BJ (cell line): ENCODE measurements at regions not wholly inside any gene's neighbourhood (a gene's known extent, or its start where the extent isn't known, plus 50 kb on each side); places are given as distances from the start of the nearest gene placed in this dataset.

Source experiments
- CTCF ChIA-PET: fragments of 350-600 bp; formaldehyde crosslinking; extraction: SDS; loops from one replicate; lab custom pipeline; 2021; ENCODE audit warnings: antibody characterized with exemption, inconsistent platforms; lab: Yijun Ruan, JAX
- POLR2A ChIA-PET: fragments of 300-600 bp; sonication (Branson Sonifier 250); formaldehyde crosslinking; extraction: SDS; loops from one replicate; lab custom pipeline; 2021; ENCODE audit warnings: antibody characterized with exemption; lab: Charles Lee
- DNase-seq: peaks from one replicate; pipeline ENCODE4 v3.0.0-alpha.2; 2011; ENCODE audit warnings: low read depth
- H3K27me3 ChIP-seq: 2 replicates; pipeline ENCODE4 v1.6.0; 2011; ENCODE audit warnings: low read length; ENCODE audit not compliant: control insufficient read depth, insufficient read depth
- H3K36me3 ChIP-seq: 2 replicates; pipeline ENCODE4 v1.5.1; 2011; ENCODE audit warnings: low read length; ENCODE audit not compliant: control insufficient read depth, insufficient read depth
- H3K4me3 ChIP-seq: 2 replicates; pipeline ENCODE4 v1.5.1; 2011; ENCODE audit warnings: low read depth, mild to moderate bottlenecking, control low read depth, low read length
- TF ChIP-seq, protein P1 (sequence below): IDR thresholded peaks from 2 replicates; pipeline ENCODE4 v1.5.1; 2011; ENCODE audit warnings: low read depth, mild to moderate bottlenecking, control low read depth, inconsistent platforms, low read length, moderate library complexity; ENCODE audit not compliant: insufficient read depth

DNA sequence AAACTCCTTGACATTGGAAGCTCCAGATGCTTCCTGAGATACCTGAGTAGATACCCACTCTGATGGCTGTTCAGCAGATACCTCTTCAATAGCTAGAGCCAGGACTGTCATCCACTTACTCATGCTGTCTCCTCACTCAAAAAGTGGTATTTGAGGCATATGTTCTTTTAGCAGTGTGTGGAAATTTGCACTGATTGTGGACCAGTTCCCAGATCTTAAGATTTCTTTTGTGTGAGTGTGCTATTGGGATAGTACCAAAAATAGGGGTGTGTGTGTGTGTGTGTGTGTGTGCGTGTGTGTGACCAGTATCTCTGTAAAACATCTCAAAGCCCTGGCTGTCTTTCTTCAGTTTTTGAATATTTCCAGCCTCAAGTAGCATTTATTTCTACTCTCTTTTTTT lies 108.3 kb downstream of the SLITRK5 start:
- no peaks in the 10 kb centered on the region for H3K27me3 ChIP-seq
- TF ChIP-seq, protein P1, sequence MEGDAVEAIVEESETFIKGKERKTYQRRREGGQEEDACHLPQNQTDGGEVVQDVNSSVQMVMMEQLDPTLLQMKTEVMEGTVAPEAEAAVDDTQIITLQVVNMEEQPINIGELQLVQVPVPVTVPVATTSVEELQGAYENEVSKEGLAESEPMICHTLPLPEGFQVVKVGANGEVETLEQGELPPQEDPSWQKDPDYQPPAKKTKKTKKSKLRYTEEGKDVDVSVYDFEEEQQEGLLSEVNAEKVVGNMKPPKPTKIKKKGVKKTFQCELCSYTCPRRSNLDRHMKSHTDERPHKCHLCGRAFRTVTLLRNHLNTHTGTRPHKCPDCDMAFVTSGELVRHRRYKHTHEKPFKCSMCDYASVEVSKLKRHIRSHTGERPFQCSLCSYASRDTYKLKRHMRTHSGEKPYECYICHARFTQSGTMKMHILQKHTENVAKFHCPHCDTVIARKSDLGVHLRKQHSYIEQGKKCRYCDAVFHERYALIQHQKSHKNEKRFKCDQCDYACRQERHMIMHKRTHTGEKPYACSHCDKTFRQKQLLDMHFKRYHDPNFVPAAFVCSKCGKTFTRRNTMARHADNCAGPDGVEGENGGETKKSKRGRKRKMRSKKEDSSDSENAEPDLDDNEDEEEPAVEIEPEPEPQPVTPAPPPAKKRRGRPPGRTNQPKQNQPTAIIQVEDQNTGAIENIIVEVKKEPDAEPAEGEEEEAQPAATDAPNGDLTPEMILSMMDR, result no peak
- DNase-seq, result no peak
- H3K36me3 ChIP-seq, result no peaks in the 10 kb centered on the region
- CTCF ChIA-PET, result no interaction called here
- no peak overlapping the region for H3K4me3 ChIP-seq
- POLR2A ChIA-PET, result no interaction called here

DNA sequence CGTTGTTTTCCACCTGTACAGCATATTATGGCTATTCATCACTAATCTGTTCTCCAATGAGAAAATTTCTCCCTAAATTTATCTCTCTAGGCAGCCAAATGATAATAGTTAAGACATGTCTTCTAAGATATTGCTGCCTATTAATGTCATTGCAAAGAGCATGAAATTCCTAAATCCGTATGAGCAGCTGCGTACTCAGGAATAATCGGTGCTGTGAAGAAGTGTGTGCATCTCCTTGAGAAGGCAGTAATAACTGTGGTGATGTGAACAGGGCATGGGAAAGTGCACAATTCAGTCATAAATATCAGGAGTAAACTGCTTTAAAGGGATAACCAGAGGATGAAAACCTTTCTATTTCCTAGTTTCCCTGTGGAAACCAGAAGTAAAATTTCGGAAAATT lies 112.2 kb downstream of the SLITRK5 start:
- ChIA-PET POLR2A (no interaction called here), CTCF (no interaction called here)
- no peaks in the 10 kb centered on the region for H3K27me3 ChIP-seq
- DNase-seq, result no peak
- H3K4me3 ChIP-seq, result no peak overlapping the region
- no peaks in the 10 kb centered on the region for H3K36me3 ChIP-seq
- TF ChIP-seq, protein P1, result no peak

DNA sequence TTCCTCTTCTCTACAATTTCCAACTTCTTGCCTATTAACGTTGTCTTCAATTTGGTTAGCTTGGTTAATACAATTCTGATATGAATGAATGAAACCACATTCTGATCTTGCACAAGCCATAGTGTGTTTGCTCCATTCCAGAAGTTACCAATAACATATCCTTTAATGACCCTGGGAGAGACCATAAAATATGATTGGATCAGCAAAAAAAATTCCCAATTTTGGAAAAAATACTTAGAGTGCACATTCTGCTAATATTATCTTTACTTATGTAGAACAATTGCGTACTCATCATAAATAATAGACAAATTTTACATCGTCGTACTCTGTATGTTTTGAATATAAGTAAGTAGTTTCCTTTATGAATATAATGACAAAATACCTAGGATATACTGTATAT lies 117.2 kb downstream of the SLITRK5 start:
- POLR2A ChIA-PET, result no interaction called here
- TF ChIP-seq, protein P1, result no peak
- H3K27me3 ChIP-seq, result no peaks in the 10 kb centered on the region
- no peaks in the 10 kb centered on the region for H3K36me3 ChIP-seq
- H3K4me3 ChIP-seq, result no peak overlapping the region
- no peak for DNase-seq
- CTCF ChIA-PET, result no interaction called here

DNA sequence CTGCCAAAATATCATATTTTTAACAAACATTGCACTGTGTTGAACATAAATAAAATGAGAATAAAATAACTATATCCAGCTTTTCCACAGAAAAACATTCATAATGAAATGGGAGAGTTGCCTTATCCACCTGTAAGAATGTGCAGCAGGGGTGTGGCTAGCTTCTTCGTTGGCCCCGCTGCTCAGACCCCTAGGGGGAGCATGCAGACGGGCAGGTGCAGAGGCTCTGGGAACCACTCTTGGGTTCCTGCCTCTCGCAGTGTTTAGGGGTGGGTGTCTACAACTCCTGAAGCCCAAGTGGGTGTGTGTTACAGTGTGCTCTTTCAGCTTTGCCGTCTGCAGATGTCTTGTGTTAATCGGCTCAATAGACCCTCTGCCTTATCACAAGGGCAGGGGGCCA lies 121.7 kb downstream of the SLITRK5 start:
- no peak for DNase-seq
- Histone ChIP-seq H3K4me3 (no peak overlapping the region), H3K36me3 (no peaks in the 10 kb centered on the region), H3K27me3 (no peaks in the 10 kb centered on the region)
- TF ChIP-seq, protein P1, result no peak
- CTCF ChIA-PET, result no interaction called here
- POLR2A ChIA-PET, result no interaction called here

DNA sequence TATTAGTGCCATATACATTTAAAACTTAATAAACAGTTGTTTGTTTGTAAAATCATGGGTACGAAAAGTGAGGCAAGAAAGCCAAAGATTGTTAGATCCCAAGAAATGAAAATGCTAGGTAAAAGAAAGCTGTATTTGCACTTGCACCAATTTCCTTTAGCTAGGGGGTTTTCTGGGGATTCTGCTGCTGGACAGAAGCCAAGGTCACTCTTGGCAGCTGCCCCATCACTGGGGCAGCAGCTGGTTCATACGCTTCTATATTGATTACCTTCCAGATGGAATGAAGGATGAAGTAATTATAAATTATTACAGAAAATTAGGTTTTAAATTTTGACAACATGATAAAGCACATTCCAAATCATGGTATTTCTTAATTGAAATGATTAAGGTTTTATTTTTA lies 127.4 kb downstream of the SLITRK5 start:
- DNase-seq, result no peak
- TF ChIP-seq, protein P1, result no peak
- no peaks in the 10 kb centered on the region for H3K27me3 ChIP-seq
- no peaks in the 10 kb centered on the region for H3K36me3 ChIP-seq
- POLR2A ChIA-PET, result no interaction called here
- CTCF ChIA-PET, result no interaction called here
- no peak overlapping the region for H3K4me3 ChIP-seq
